HG03565 (cell line): ENCODE measurements at regions not wholly inside any gene's neighbourhood (a gene's known extent, or its start where the extent isn't known, plus 50 kb on each side); places are given as distances from the start of the nearest gene placed in this dataset.

Experiments
- ATAC-seq: cut with Tn5 transposase; IDR thresholded peaks from one replicate; pipeline ENCODE4 v1.9.1; 2021; ENCODE audit warnings: mild to moderate bottlenecking, moderate library complexity; ENCODE audit not compliant: unreplicated experiment

GRCh38 chr4:19455196-19455595 lies 796.5 kb upstream of the SLIT2 start:
- no peak for ATAC-seq

DNA sequence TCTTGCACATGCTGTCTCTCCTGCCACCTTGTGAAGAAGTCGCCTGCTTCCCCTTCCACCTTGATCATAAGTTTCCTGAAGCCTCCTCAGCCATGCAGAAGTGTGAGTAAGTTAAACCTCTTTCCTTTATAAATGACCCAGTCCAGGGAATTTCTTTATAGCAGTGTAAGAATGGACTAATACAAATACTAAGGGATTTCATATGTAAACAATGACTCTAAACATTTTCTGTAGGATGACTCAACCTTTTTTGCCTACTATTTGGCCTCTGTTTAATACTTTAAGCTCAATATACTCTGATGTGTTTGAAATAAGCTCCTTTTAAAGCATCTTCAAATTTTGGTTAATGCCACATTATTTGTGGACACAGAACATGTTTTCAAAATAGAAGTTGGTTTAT lies 813.5 kb upstream of the SLIT2 start:
- no peak for ATAC-seq

DNA sequence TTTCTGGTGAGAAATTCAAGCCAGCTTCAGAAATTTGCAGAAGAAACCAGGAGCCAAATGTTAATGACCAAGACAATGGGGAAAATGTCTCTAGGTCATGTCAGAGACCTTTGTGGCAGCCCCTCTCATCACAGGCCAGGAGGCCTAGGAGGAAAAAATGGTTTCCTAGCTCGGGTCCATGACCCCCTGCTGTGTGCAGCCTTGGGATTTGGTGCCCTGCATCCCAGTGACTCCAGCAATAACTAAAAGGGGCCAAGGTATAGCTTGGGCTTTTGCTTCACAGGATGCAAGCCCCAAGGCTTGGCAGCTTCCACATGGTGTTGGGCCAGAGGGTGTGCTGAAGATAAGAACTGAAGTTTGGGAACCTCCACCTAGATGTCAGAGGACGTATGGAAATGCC lies 814.7 kb upstream of the SLIT2 start:
- ATAC-seq = no peak

- ATAC-seq = no peak
Measured at GRCh38 chr4:19429684-19430083, 822.0 kb upstream of the SLIT2 start.

DNA sequence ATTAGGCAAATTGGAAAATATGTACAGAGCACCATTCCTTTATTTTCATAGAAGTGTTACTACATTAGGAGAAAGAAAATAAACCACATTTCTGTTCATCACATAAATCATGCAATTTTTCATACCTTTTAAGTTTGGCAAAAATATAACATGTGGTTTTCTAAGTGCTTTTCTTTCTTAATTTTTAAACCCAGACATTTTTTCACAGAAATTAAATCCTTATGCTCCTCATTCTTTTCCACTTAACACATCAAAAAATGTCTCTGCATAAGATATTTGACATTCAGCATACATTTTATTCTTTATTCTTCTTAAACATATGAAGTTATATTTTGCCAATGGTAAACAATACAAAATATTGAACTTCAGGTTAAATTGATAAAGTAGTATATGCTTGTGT lies 826.6 kb upstream of the SLIT2 start:
- no peak for ATAC-seq

- ATAC-seq = no peak
Measured at GRCh38 chr4:19417256-19417655, 834.4 kb upstream of the SLIT2 start.

DNA sequence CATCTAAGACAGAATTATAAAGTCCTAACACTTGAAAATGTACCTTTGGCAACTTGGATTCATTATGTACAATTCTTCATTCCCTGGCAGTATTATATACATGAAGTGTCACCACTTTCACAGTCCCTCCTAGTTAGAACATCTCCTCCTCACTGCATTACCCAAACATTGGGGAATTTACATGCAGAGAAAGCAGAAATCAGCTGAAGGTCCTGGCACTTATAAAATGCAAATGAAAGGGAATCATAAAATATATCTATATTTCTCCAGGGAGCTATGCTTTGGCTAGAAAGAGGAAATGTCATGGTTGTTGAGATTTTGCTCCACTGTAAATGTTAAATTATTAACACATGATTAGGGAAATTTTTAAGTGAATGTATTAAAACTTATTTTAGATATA lies 835.6 kb upstream of the SLIT2 start:
- ATAC-seq = no peak

DNA sequence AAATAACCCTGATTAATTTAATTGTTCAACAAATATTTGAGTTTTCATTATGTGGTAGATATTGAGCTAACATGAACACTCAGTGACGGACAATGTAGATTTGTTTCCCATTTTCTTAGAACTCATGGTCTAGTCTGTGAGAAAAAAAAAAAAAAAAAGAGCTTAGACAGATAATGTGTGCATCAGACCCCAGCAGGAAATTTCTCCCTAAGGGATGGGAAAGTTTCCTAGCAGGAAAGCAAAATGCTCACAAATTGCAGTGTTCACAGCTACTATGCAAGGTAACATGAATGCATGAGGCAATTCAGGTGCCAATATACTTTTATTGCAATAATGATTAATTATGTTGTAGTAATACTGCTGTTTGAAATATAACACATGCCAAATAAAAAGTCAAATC lies 843.2 kb upstream of the SLIT2 start:
- ATAC-seq = no peak

- ATAC-seq = no peak
Measured at GRCh38 chr4:19406789-19407188, 844.9 kb upstream of the SLIT2 start.

GRCh38 chr4:19403786-19404370 lies 847.8 kb upstream of the SLIT2 start:
- no peak for ATAC-seq

DNA sequence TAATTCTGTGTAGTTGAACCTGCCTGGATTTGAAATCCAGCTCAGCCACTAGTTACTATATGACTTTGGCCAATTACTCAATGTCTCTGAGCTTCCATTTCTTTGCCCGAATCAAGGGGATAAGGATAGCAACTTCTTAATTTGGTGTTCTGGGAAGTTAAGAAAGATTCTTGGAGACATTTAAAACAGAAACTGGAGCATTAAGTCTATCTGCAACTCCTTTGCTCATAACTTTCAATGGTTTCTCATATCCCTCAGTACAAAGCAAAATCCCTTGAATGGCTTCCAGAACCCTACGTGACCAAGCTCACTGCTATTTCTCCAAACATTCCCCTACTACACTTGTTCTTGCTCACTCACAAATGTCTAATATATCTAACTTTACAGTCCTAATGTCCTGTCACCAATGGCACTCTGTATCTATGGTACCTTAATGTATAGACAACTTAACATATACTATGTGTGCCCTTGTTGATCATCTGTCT lies 849.1 kb upstream of the SLIT2 start:
- ATAC-seq = no peak

GRCh38 chr4:19401301-19402080 lies 850.2 kb upstream of the SLIT2 start:
- ATAC-seq = no peak

DNA sequence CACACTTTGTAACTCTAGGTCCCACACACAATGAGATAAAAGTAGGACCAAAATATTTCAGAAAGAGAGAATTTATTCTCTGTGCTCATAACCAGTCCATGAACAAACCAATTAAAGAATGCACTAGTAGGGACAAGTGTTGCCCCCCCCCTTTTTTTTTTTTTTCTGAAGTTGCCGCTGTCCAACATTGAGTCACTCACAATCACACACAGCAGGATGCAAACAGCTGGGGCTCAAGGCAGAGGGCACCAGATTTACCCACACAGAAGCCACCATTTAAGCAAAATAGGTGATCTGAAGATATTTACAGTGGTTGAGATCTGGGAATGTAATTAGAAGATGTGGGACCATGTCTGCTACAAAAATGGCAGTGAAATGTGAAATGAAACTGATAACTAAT lies 850.9 kb upstream of the SLIT2 start:
- no peak for ATAC-seq

GRCh38 chr4:19399001-19399400 lies 852.7 kb upstream of the SLIT2 start:
- no peak for ATAC-seq

- ATAC-seq = no peak
Measured at GRCh38 chr4:19386786-19387185, 864.9 kb upstream of the SLIT2 start.

- ATAC-seq = no peak
Measured at GRCh38 chr4:19382993-19383756, 868.5 kb upstream of the SLIT2 start.

DNA sequence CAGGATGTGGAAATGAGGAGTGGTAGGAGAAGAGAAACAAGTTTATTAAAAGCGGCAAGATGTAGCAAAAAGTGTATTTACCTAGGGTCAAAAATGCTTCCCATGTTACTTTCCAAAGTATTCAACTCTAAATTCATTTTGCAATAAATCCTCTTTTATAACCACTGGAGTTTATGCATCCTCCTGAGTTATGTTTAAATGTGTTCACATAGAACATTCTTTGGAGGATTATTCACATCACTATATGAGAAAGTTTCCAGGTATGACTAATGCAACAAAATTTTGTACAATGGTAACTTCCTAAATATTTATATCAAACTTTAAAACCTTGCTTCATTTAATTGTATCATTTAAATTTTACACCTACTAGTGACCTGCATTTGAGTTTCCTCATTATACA lies 870.6 kb upstream of the SLIT2 start:
- ATAC-seq = no peak

- no peak for ATAC-seq
Measured at GRCh38 chr4:19380600-19380999, 871.1 kb upstream of the SLIT2 start.

- ATAC-seq = no peak
Measured at GRCh38 chr4:19379191-19379708, 872.5 kb upstream of the SLIT2 start.

DNA sequence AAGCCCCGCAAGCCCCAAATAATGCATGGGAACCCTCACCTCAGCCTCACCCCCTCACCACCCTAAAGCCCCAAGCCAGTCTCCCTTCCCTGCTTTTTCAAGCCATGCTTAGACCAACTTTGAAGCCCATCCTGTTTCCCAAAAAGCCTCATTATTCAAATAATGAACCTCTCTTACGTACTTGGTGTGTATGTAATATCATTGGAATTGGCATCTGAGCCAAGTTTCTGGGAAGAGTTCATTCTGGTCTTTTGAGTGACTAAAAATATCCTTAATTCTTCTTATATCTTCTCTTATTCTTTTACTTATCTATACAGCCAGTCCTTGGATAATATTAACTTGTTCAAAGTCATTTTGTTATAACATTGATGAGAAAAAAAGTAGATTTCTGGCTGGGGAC lies 875.8 kb upstream of the SLIT2 start:
- ATAC-seq = no peak

DNA sequence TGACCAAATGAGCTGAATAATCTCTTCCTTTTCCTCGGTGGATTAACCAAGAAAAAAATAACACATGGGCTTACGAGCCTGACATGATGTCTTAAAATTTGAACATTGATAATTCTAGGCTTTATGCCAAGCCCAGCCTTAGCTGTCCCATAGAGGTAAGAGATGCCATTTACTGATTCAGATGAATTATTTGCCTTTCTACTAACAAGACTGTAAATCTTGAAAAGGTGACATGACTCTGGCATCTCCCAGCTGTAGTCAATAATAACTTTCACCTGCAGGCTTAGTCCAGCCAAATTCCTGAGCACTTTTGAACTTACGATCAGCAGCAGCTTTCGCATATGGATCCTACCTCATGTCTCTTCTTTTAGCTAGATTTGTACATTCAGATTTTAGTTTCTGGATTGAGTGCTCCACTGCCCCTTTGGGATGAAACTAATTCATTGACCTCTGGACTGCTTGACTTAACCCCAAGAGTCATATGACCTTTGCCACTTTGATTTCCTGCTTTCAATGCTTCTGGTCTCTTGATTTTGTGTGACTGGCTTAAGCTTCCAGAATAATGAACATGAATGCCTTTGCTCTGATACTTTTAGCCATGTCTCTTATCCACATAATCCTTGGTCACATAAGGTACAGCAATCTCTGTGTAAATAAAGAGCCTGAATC lies 876.4 kb upstream of the SLIT2 start:
- no peak for ATAC-seq
